ENCODE measurements at regions not wholly inside any gene's neighbourhood (a gene's known extent, or its start where the extent isn't known, plus 50 kb on each side); places are given as distances from the start of the nearest gene placed in this dataset.

DNA sequence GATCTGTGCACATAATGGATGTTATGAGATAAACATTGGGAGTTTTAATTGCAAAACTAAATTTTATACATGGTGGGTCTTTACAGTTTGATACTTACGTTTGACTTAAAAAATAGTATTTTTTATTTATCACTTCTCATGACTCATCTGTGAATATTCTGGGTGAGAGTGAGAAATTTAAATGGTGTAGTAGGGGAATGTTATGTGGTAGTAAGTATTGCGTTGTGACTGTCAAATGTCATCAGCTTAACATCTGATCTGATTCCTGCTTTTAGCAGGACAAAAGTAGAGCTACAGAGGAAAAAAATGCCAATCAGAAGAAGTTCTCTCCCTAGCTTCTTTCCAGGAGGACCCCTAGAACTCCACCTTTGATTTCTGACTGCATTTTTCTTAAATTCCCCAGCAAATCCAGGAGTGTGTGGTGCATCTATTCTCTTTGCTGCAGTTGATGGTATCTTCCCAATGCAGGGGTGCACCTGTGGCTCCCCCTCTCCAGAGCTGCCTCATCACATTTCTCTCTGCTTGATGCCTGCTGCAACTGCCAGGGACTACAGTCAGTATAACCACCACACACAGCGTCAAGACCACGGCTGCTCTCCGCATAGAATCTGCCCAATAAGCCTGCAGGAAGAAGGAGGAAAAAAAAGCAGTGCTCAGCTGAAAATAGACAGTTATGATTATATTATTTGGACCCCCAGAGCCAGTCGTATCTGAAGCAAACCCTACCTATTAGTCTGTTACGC, 151.3 kb upstream of the THUMPD2 start:
- TF ChIP-seq, protein P1, sequence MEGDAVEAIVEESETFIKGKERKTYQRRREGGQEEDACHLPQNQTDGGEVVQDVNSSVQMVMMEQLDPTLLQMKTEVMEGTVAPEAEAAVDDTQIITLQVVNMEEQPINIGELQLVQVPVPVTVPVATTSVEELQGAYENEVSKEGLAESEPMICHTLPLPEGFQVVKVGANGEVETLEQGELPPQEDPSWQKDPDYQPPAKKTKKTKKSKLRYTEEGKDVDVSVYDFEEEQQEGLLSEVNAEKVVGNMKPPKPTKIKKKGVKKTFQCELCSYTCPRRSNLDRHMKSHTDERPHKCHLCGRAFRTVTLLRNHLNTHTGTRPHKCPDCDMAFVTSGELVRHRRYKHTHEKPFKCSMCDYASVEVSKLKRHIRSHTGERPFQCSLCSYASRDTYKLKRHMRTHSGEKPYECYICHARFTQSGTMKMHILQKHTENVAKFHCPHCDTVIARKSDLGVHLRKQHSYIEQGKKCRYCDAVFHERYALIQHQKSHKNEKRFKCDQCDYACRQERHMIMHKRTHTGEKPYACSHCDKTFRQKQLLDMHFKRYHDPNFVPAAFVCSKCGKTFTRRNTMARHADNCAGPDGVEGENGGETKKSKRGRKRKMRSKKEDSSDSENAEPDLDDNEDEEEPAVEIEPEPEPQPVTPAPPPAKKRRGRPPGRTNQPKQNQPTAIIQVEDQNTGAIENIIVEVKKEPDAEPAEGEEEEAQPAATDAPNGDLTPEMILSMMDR (IDR thresholded peaks at IDR 0.05): no peak
- TF ChIP-seq POLR2A (IDR thresholded peaks at IDR 0.05): no peak
